RWPE1 (cell line): ENCODE measurements at regions not wholly inside any gene's neighbourhood (a gene's known extent, or its start where the extent isn't known, plus 50 kb on each side); places are given as distances from the start of the nearest gene placed in this dataset.
"Not testable (repeated sequence)": the region's sequence is repeated elsewhere in the genome, so short reads cannot be mapped to it uniquely, and the experiment has no call there.

Experiments used
- CTCF ChIA-PET: fragments of 350-600 bp; sonication (Branson Sonifier 250); formaldehyde crosslinking; extraction: SDS; loops from one replicate; lab custom pipeline; 2021; lab: Yijun Ruan, JAX
- POLR2A ChIA-PET: fragments of 400-600 bp; formaldehyde crosslinking; extraction: SDS; loops from one replicate; lab custom pipeline; 2020; ENCODE audit warnings: antibody characterized with exemption; ENCODE audit not compliant: low non-redundant PET; lab: Yijun Ruan, JAX
- DNase-seq: peaks from one replicate; pipeline ENCODE4 v3.0.0; 2012; ENCODE audit warnings: low spot score
- H3K27ac ChIP-seq: fragments of 450-650 bp; 2 replicates; pipeline ENCODE4 v1.5.1; 2017
- TF ChIP-seq, protein P1 (sequence below): fragments of 450-650 bp; conservative IDR thresholded peaks from 2 replicates; pipeline ENCODE4 v1.5.1; 2017; ENCODE audit warnings: low read depth, mild to moderate bottlenecking

DNA sequence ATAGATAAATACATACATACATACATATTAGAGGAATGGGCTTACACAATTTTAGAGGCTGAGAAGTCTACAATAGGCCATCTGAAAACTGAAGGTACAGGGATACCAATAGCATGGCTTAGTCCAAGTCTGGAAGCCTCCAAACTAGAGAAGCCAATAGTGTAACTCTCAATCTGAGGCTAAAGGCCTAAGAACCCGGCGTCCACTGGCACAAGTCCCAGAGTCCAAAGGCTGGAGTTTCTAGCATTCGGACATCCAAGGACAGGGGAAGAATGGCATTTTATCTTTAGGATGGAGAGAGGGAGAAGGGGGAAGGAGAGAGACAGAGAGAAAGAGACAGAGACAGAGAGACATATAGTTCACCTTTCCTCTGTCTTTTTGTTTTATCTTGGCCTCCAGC, 63.7 kb upstream of the SYT4 start:
- ChIA-PET CTCF (no interaction called here), POLR2A (no interaction called here)
- TF ChIP-seq, protein P1, sequence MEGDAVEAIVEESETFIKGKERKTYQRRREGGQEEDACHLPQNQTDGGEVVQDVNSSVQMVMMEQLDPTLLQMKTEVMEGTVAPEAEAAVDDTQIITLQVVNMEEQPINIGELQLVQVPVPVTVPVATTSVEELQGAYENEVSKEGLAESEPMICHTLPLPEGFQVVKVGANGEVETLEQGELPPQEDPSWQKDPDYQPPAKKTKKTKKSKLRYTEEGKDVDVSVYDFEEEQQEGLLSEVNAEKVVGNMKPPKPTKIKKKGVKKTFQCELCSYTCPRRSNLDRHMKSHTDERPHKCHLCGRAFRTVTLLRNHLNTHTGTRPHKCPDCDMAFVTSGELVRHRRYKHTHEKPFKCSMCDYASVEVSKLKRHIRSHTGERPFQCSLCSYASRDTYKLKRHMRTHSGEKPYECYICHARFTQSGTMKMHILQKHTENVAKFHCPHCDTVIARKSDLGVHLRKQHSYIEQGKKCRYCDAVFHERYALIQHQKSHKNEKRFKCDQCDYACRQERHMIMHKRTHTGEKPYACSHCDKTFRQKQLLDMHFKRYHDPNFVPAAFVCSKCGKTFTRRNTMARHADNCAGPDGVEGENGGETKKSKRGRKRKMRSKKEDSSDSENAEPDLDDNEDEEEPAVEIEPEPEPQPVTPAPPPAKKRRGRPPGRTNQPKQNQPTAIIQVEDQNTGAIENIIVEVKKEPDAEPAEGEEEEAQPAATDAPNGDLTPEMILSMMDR = no peak
- DNase-seq = no peak
- no peak overlapping the region for H3K27ac ChIP-seq

DNA sequence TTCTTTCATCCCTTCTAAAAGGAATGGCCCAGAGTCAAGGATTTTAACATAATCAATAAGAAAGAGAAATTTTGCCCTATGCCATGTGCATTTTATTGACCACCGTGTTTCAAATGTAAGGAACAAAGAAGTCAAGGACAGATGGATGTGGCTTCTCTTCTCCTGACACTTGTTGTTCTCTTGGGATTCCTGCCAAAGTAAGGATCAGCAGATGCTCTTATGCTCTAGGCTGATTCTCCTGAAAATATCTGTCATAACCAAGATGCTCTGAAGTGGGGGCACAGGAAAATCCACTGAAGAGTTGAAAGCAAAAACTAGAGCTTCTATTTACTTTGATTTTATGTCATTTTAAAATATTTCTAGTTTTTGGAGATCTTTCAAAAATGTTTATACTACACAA, 72.9 kb upstream of the SYT4 start:
- TF ChIP-seq, protein P1 = no peak
- ChIA-PET POLR2A (no interaction called here), CTCF (no interaction called here)
- DNase-seq = no peak
- H3K27ac ChIP-seq = no peak overlapping the region

GRCh38 chr18:43364535-43364934, 87.2 kb upstream of the SYT4 start:
- no peak for DNase-seq
- TF ChIP-seq, protein P1 = no peak
- CTCF ChIA-PET = no interaction called here
- POLR2A ChIA-PET = no interaction called here
- no peak overlapping the region for H3K27ac ChIP-seq

DNA sequence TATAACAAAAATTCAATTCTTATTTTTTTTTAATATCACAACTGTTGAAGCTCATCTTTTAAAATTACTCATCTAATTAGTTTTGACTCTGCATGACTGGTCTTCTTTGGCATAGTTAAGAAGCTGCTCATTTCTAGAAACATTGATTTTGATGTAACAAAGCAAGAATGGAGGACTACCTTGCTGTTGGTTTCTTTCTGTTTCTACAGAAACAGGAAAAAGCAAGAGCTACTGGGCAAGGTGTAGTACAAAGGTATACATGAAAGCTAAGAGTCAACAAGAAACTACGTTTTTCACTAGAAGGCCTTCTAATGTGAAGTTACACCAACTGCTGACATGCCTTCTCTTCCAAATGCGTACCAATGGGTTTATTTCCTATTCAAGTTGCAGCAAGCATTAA, 90.6 kb upstream of the SYT4 start:
- no peak for DNase-seq
- TF ChIP-seq, protein P1 = no peak
- ChIA-PET POLR2A (no interaction called here), CTCF (no interaction called here)
- H3K27ac ChIP-seq = no peak overlapping the region

GRCh38 chr18:43369311-43369710, 92.0 kb upstream of the SYT4 start:
- DNase-seq, H3K27ac ChIP-seq, POLR2A ChIA-PET: not testable (repeated sequence)
- CTCF ChIA-PET = interaction anchor here (0.5 kb wide), 1 partner anchor 437 kb away, joined by 3 read pairs; no protein-coding TSS in a partner anchor

GRCh38 chr18:43372773-43373172, 95.5 kb upstream of the SYT4 start:
- DNase-seq = no peak
- H3K27ac ChIP-seq = no peak overlapping the region
- TF ChIP-seq, protein P1 = no peak
- ChIA-PET POLR2A (no interaction called here), CTCF (no interaction called here)

GRCh38 chr18:43380104-43380672, 102.9 kb upstream of the SYT4 start:
- ChIA-PET POLR2A (no interaction called here), CTCF (no interaction called here)
- TF ChIP-seq, protein P1 = no peak
- no peak for DNase-seq
- H3K27ac ChIP-seq = no peak overlapping the region
